ENCODE measurements at regions not wholly inside any gene's neighbourhood (a gene's known extent, or its start where the extent isn't known, plus 50 kb on each side); places are given as distances from the start of the nearest gene placed in this dataset.
A peak's percentile ranks its signal among the peaks of the same experiment; 100 is the strongest.

- H3K4me1 ChIP-seq = no peaks in the 10 kb centered on the region
- peaks cover 0 to 9% (median 0%) of the 10 kb centered on the region in 4 donors for H3K9me3 ChIP-seq
- no peak for ATAC-seq
- TF ChIP-seq, protein P1, sequence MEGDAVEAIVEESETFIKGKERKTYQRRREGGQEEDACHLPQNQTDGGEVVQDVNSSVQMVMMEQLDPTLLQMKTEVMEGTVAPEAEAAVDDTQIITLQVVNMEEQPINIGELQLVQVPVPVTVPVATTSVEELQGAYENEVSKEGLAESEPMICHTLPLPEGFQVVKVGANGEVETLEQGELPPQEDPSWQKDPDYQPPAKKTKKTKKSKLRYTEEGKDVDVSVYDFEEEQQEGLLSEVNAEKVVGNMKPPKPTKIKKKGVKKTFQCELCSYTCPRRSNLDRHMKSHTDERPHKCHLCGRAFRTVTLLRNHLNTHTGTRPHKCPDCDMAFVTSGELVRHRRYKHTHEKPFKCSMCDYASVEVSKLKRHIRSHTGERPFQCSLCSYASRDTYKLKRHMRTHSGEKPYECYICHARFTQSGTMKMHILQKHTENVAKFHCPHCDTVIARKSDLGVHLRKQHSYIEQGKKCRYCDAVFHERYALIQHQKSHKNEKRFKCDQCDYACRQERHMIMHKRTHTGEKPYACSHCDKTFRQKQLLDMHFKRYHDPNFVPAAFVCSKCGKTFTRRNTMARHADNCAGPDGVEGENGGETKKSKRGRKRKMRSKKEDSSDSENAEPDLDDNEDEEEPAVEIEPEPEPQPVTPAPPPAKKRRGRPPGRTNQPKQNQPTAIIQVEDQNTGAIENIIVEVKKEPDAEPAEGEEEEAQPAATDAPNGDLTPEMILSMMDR (IDR thresholded peaks at IDR 0.05) = no peak
- TF ChIP-seq POLR2A (IDR thresholded peaks at IDR 0.05) = no peak
- H3K27me3 ChIP-seq = no peaks in the 10 kb centered on the region
- no peaks in the 10 kb centered on the region for H3K36me3 ChIP-seq
- no peak overlapping the region for H3K27ac ChIP-seq
- intact Hi-C loops (cut with DNase I) = no loop called here
- no peak for DNase-seq
- no peak overlapping the region for H3K4me3 ChIP-seq
Observed at GRCh38 chr5:133721365-133721764, 109.0 kb upstream of the FSTL4 start.

- peaks cover 0 to 9% (median 0%) of the 10 kb centered on the region in 4 donors for H3K9me3 ChIP-seq
- intact Hi-C loops (cut with DNase I) = no loop called here
- DNase-seq (no peak), ATAC-seq (no peak)
- 69% methylated on average over 2 of the region's 2 CpGs for WGBS (ENCODE audit: insufficient coverage, low coverage, low lambda C conversion rate, missing lambda C conversion rate)
- no peak overlapping the region for H3K4me3 ChIP-seq
- no peaks in the 10 kb centered on the region for H3K27me3 ChIP-seq
- TF ChIP-seq, protein P1 (IDR thresholded peaks at IDR 0.05) = no peak
- no peak for TF ChIP-seq POLR2A (IDR thresholded peaks at IDR 0.05)
- no peaks in the 10 kb centered on the region for H3K36me3 ChIP-seq
- H3K27ac ChIP-seq = no peak overlapping the region
- no peaks in the 10 kb centered on the region for H3K4me1 ChIP-seq
Observed at GRCh38 chr5:133718457-133718856, 106.1 kb upstream of the FSTL4 start.

GRCh38 chr5:133716532-133717183 lies 104.3 kb upstream of the FSTL4 start:
- intact Hi-C loops (cut with DNase I) = no loop called here
- TF ChIP-seq, protein P1 (IDR thresholded peaks at IDR 0.05) = no peak
- no peak for TF ChIP-seq POLR2A (IDR thresholded peaks at IDR 0.05)
- DNase-seq = peak in 1 of 3 donors; percentile 51
- H3K27ac ChIP-seq = no peak overlapping the region
- ATAC-seq = peak in 1 of 4 donors; percentile 22
- WGBS (ENCODE audit: insufficient coverage, low coverage, low lambda C conversion rate, missing lambda C conversion rate) = 67% methylated on average over 4 of the region's 4 CpGs
- no peaks in the 10 kb centered on the region for H3K27me3 ChIP-seq
- no peak overlapping the region for H3K4me3 ChIP-seq
- peaks cover 0 to 9% (median 0%) of the 10 kb centered on the region in 4 donors for H3K9me3 ChIP-seq
- H3K4me1 ChIP-seq = no peaks in the 10 kb centered on the region
- H3K36me3 ChIP-seq = no peaks in the 10 kb centered on the region

DNA sequence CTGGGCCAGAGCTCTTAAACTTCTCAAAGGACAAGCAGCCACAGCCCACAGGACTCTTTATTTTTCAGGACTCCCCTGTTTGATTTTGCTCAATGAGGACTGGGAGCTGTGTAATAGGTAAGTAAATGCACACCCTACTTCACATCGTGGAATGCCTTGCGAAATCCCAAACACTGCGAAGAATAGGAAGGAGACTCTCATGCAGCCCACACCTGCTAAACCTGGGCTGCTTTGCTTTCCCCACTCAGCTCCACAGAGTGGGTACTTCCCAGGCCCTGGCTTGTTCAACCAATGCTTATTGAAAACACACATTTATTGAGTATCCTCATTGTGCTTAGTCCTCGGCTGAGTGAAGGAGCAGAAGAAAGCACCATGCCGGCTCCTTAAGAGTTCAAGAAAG lies 103.3 kb upstream of the FSTL4 start:
- Histone ChIP-seq H3K9me3 (peaks cover 0 to 1% (median 0%) of the 10 kb centered on the region in 4 donors), H3K36me3 (no peaks in the 10 kb centered on the region), H3K4me3 (no peak overlapping the region), H3K27ac (no peak overlapping the region), H3K27me3 (no peaks in the 10 kb centered on the region), H3K4me1 (no peaks in the 10 kb centered on the region)
- no peak for DNase-seq
- TF ChIP-seq, protein P1 (IDR thresholded peaks at IDR 0.05) = no peak
- no peak for TF ChIP-seq POLR2A (IDR thresholded peaks at IDR 0.05)
- ATAC-seq = no peak
- 85% methylated on average over 5 of the region's 5 CpGs for WGBS (ENCODE audit: insufficient coverage, low coverage, low lambda C conversion rate, missing lambda C conversion rate)
- intact Hi-C loops (cut with DNase I) = no loop called here

- ATAC-seq (no peak), DNase-seq (no peak)
- Histone ChIP-seq H3K27ac (no peak overlapping the region), H3K4me3 (no peak overlapping the region), H3K27me3 (no peaks in the 10 kb centered on the region), H3K36me3 (no peaks in the 10 kb centered on the region), H3K4me1 (no peaks in the 10 kb centered on the region), H3K9me3 (no peaks in the 10 kb centered on the region)
- TF ChIP-seq POLR2A (IDR thresholded peaks at IDR 0.05) = no peak
- TF ChIP-seq, protein P1 (IDR thresholded peaks at IDR 0.05) = no peak
- intact Hi-C loops (cut with DNase I) = no loop called here
Observed at GRCh38 chr5:133715216-133715615, 102.9 kb upstream of the FSTL4 start.

Measured in right lobe of liver (tissue), 6 donors.